ENCODE measurements at regions not wholly inside any gene's neighbourhood (a gene's known extent, or its start where the extent isn't known, plus 50 kb on each side); places are given as distances from the start of the nearest gene placed in this dataset.

GRCh38 chr18:34551824-34552223, 158.3 kb upstream of the DTNA start:
- ATAC-seq (ENCODE audit: low read depth) = no peak
- Histone ChIP-seq H3K9me3 (ENCODE audit: severe bottlenecking) (no peaks in the 10 kb centered on the region), H3K4me1 (ENCODE audit: insufficient read depth, poor library complexity, severe bottlenecking) (no peaks in the 10 kb centered on the region), H3K36me3 (ENCODE audit: low read depth) (no peaks in the 10 kb centered on the region), H3K27ac (ENCODE audit: poor library complexity, severe bottlenecking) (no peak overlapping the region), H3K27me3 (ENCODE audit: insufficient read depth, poor library complexity, severe bottlenecking) (no peaks in the 10 kb centered on the region), H3K4me3 (ENCODE audit: severe bottlenecking) (no peak overlapping the region)
- TF ChIP-seq, protein P1, sequence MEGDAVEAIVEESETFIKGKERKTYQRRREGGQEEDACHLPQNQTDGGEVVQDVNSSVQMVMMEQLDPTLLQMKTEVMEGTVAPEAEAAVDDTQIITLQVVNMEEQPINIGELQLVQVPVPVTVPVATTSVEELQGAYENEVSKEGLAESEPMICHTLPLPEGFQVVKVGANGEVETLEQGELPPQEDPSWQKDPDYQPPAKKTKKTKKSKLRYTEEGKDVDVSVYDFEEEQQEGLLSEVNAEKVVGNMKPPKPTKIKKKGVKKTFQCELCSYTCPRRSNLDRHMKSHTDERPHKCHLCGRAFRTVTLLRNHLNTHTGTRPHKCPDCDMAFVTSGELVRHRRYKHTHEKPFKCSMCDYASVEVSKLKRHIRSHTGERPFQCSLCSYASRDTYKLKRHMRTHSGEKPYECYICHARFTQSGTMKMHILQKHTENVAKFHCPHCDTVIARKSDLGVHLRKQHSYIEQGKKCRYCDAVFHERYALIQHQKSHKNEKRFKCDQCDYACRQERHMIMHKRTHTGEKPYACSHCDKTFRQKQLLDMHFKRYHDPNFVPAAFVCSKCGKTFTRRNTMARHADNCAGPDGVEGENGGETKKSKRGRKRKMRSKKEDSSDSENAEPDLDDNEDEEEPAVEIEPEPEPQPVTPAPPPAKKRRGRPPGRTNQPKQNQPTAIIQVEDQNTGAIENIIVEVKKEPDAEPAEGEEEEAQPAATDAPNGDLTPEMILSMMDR (IDR thresholded peaks at IDR 0.05; ENCODE audit: poor library complexity, severe bottlenecking) = no peak
- DNase-seq (ENCODE audit: low spot score) = no peak

GRCh38 chr18:34562252-34562870, 147.7 kb upstream of the DTNA start:
- Histone ChIP-seq H3K27me3 (ENCODE audit: insufficient read depth, poor library complexity, severe bottlenecking) (no peaks in the 10 kb centered on the region), H3K9me3 (ENCODE audit: severe bottlenecking) (no peaks in the 10 kb centered on the region), H3K4me3 (ENCODE audit: severe bottlenecking) (no peak overlapping the region), H3K27ac (ENCODE audit: poor library complexity, severe bottlenecking) (no peak overlapping the region), H3K4me1 (ENCODE audit: insufficient read depth, poor library complexity, severe bottlenecking) (no peaks in the 10 kb centered on the region), H3K36me3 (ENCODE audit: low read depth) (no peaks in the 10 kb centered on the region)
- no peak for DNase-seq (ENCODE audit: low spot score)
- ATAC-seq (ENCODE audit: low read depth) = no peak
- TF ChIP-seq, protein P1 (IDR thresholded peaks at IDR 0.05; ENCODE audit: poor library complexity, severe bottlenecking) = no peak

DNA sequence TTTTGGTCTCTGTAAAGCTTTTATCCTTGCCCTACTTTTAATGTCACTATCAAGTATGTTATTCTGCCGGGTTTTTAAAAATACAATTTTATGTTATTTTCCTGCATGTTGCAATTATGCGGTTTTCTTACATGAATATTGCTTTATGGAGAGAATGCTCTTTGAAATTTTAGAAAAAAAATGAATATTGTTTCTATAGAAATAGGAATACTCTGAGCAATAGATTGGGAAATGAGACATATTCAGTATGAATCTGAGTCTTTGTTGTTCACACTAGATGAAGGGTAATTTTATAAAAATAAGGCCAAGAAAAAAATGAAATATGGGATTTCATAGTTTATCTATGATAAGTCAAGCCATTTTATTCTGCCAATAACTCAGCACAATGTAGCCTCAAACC, 142.2 kb upstream of the DTNA start:
- Histone ChIP-seq H3K4me3 (ENCODE audit: severe bottlenecking) (no peak overlapping the region), H3K27ac (ENCODE audit: poor library complexity, severe bottlenecking) (no peak overlapping the region), H3K27me3 (ENCODE audit: insufficient read depth, poor library complexity, severe bottlenecking) (no peaks in the 10 kb centered on the region), H3K36me3 (ENCODE audit: low read depth) (no peaks in the 10 kb centered on the region), H3K9me3 (ENCODE audit: severe bottlenecking) (no peaks in the 10 kb centered on the region), H3K4me1 (ENCODE audit: insufficient read depth, poor library complexity, severe bottlenecking) (no peaks in the 10 kb centered on the region)
- DNase-seq (ENCODE audit: low spot score) (no peak), ATAC-seq (ENCODE audit: low read depth) (no peak)
- TF ChIP-seq, protein P1 (IDR thresholded peaks at IDR 0.05; ENCODE audit: poor library complexity, severe bottlenecking) = no peak

- Histone ChIP-seq H3K27ac (ENCODE audit: poor library complexity, severe bottlenecking) (no peak overlapping the region), H3K36me3 (ENCODE audit: low read depth) (no peaks in the 10 kb centered on the region), H3K4me1 (ENCODE audit: insufficient read depth, poor library complexity, severe bottlenecking) (no peaks in the 10 kb centered on the region), H3K27me3 (ENCODE audit: insufficient read depth, poor library complexity, severe bottlenecking) (no peaks in the 10 kb centered on the region), H3K9me3 (ENCODE audit: severe bottlenecking) (no peaks in the 10 kb centered on the region), H3K4me3 (ENCODE audit: severe bottlenecking) (no peak overlapping the region)
- no peak for DNase-seq (ENCODE audit: low spot score)
- no peak for ATAC-seq (ENCODE audit: low read depth)
- TF ChIP-seq, protein P1 (IDR thresholded peaks at IDR 0.05; ENCODE audit: poor library complexity, severe bottlenecking) = no peak
Measured at GRCh38 chr18:34576622-34577021, 133.5 kb upstream of the DTNA start.

- TF ChIP-seq, protein P1 (IDR thresholded peaks at IDR 0.05; ENCODE audit: poor library complexity, severe bottlenecking) = no peak
- H3K4me1 ChIP-seq (ENCODE audit: insufficient read depth, poor library complexity, severe bottlenecking) = no peaks in the 10 kb centered on the region
- H3K36me3 ChIP-seq (ENCODE audit: low read depth) = no peaks in the 10 kb centered on the region
- H3K4me3 ChIP-seq (ENCODE audit: severe bottlenecking) = no peak overlapping the region
- peaks cover 6% of the 10 kb centered on the region for H3K27me3 ChIP-seq (ENCODE audit: insufficient read depth, poor library complexity, severe bottlenecking)
- H3K9me3 ChIP-seq (ENCODE audit: severe bottlenecking) = no peaks in the 10 kb centered on the region
- DNase-seq (ENCODE audit: low spot score) (no peak), ATAC-seq (ENCODE audit: low read depth) (no peak)
- H3K27ac ChIP-seq (ENCODE audit: poor library complexity, severe bottlenecking) = no peak overlapping the region
Measured at GRCh38 chr18:34583895-34584294, 126.2 kb upstream of the DTNA start.
